ENCODE measurements at regions not wholly inside any gene's neighbourhood (a gene's known extent, or its start where the extent isn't known, plus 50 kb on each side); places are given as distances from the start of the nearest gene placed in this dataset.

- no peak for FAIRE-seq
Measured at GRCh38 chr1:10848109-10848684, 51.8 kb upstream of the CASZ1 start.

DNA sequence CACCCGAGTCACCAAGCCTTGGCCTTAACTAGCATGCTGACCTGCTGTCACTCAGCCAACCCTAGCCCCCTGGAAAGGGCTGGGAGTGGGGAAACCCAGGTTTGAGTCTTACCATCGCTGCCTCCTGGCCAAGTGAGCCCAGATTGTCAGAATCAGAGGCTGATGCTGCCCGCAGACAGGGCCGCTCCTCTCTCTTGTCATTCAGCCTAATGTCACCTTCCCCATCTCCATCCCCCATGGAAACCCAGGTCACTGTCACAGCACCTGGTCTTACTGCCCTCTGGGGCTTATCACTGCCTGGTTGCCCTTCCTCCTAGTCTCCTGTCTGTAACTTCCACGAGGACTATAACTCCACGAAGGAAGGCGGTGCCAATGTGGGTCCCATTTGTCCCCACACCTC lies 53.6 kb upstream of the CASZ1 start:
- FAIRE-seq (no peak), DNase-seq (ENCODE audit: extremely low spot score, insufficient read length, low read depth) (no peak)

More at GRCh38 chr1:10848109-10848684, 51.8 kb upstream of the CASZ1 start:
- DNase-seq (ENCODE audit: extremely low spot score, insufficient read length, low read depth), result no peak

GRCh38 chr1:10851024-10852013 lies 54.9 kb upstream of the CASZ1 start:
- DNase-seq (ENCODE audit: extremely low spot score, insufficient read length, low read depth), result no peak
- FAIRE-seq, result no peak

DNA sequence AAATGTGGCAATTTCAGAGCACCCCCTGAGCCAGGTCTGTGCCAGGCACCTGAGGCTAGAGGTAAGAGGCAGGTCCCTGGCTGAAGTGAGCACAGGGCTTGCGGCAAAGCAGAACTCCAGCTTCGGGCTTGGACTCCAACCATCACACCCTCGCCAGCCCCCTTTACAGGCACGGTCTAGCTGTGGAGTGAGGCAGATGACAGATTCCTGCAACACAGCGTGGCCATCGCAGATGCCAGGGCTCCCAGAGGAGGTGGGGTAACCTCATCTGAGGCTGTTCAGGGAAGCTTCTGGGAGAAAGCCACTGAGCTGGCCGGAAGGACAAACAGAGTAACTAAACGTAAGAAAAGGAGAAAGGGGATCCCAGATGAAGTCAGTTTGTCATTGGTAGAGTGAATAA lies 55.6 kb upstream of the CASZ1 start:
- DNase-seq (ENCODE audit: extremely low spot score, insufficient read length, low read depth), result no peak
- FAIRE-seq, result no peak

- DNase-seq (ENCODE audit: extremely low spot score, insufficient read length, low read depth) (no peak), FAIRE-seq (no peak)
Measured at GRCh38 chr1:10852486-10852885, 56.0 kb upstream of the CASZ1 start.

DNA sequence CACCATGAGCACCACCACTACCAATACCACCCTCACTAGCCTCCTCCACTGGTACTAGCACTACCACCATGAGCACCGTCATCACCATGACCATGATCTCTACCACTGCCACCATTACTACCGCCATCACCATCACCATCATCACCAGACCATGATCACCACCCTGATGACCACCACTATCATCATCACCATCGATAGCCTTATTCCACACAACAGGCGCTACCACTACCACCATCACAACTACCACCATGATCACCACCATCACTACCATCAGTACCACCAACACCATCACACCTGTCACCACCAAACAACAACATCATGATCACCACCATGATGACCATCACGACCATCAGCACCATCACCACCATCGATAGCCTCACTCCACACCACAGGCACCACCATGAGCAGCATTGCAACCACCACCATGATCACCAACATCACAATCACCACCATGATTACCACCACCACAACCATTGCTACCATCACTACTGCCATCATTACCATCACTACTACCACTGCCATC lies 56.6 kb upstream of the CASZ1 start:
- FAIRE-seq (no peak), DNase-seq (ENCODE audit: extremely low spot score, insufficient read length, low read depth) (no peak)

DNA sequence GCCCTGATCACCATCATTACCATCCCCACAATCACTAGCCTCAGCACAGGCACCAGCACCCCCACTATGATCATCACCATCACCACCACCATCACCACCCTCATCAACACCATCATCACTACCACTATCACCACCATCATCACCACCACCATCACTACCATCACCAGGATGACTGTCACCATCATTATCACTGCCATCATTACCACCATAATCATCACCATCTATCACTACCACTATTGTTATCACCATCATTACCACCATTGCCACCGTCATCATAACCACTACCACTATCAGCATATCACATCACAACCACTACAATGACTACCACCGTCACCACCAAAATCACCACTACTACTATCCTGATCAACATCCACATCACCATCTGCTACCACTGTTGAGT lies 57.3 kb upstream of the CASZ1 start:
- DNase-seq (ENCODE audit: extremely low spot score, insufficient read length, low read depth) (no peak), FAIRE-seq (no peak)

DNA sequence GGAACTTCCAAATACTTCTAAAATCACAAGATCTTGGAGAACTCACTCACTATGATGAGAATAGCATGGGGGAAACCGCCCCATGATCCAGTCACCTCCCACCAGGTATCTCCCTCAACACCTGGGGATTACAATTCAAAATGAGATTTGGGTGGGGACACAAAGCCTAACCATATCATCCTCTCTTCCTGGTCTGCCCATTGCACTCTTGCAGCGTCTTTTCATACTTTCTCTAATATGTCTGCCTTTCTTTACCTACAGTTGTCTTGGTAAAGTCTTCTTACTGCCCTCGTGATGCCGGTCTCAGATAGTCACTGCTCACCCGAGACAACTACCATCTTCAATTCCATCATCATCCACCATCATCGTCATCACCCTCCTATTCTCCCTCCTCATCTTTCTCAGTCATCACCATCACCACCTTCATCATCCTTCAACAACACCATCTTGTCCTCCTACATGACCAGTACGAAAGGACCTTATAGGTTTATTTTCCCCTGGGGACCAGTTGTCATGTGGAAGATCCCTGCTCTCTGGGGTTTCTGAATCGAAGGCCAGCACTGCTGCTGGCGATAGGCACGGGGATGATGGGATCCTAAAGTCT lies 58.5 kb upstream of the CASZ1 start:
- DNase-seq (ENCODE audit: extremely low spot score, insufficient read length, low read depth), result no peak
- no peak for FAIRE-seq

GRCh38 chr1:10856176-10856683 lies 59.8 kb upstream of the CASZ1 start:
- DNase-seq (ENCODE audit: extremely low spot score, insufficient read length, low read depth) (no peak), FAIRE-seq (no peak)

DNA sequence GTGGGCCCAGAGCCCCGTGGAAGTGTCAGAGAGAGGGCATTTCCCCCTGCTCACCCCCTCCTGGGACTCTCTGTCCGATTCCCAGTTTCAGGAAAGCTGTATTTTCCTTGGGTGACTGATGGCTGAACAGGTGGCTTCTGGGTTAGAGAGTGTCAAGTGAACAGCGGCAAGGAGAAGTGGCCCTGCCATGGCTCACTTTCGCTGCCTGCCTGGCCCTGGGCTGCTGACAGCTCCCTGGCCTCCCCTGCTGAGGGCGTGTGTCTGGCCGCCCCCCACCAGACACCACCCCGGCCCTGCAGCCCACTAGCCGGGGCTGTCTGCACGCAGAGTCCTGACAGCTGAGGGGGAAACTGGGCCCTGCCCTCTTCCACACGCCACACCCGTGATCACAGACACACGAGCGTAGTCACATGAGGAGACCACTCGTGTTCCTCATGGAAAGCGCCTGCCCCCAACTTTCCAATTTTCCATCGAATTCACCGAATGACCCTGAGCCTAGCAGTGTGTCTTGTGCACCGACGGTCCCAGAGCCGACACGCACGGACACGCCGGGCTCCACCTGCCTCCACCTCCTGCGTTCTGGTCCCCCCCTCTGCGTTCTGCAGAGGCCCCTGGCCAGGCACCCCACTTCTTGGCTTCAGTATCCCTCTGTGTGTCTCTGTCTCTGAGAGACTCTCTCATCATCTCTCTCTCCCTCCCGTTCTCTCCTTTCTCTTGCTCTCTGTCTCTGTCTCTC lies 60.6 kb upstream of the CASZ1 start:
- DNase-seq (ENCODE audit: extremely low spot score, insufficient read length, low read depth), result no peak
- no peak for FAIRE-seq

DNA sequence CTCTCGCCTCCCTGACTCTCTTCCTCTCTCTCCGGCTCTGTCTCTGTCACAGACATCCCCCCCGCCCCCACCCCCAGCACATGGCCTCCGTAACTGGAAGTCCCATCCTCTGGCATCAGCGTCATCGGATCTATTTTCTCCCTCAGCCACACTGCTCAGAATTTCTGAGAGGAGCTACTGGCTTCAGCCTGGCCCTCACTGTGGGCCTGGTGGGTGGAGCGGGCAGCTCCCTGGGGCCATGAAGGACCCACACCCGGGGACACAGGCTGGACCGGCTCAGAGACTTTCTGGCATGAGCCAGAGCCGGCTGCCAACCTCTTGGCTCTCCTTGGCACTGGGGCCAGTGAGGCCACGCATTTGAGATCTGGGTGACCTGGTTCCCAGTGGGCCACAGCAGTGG lies 61.2 kb upstream of the CASZ1 start:
- FAIRE-seq (no peak), DNase-seq (ENCODE audit: extremely low spot score, insufficient read length, low read depth) (no peak)

DNA sequence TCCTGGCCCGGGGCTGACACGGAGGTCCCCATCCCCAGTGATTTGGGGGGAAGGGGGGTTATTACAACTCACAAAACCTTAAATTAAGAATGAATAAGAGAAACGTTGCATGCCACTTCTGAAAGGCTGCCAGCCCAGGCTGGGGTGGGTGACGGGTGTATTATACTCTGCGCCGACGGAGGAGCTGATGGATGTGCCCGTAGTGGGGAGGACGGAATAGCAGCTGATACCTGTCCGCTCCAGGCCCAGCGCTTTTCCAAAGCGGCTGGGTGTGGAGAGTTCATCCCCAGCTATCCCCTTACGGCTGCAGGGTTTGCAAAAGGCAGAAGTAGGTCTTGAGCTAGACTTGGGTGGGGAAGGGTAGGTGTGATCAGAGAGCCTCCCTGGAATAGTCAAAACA lies 63.8 kb upstream of the CASZ1 start:
- no peak for FAIRE-seq
- no peak for DNase-seq (ENCODE audit: extremely low spot score, insufficient read length, low read depth)

- DNase-seq (ENCODE audit: extremely low spot score, insufficient read length, low read depth) (no peak), FAIRE-seq (no peak)
Measured at GRCh38 chr1:10860682-10861081, 64.2 kb upstream of the CASZ1 start.

- FAIRE-seq, result no peak
- no peak for DNase-seq (ENCODE audit: extremely low spot score, insufficient read length, low read depth)
Measured at GRCh38 chr1:10861822-10862221, 65.4 kb upstream of the CASZ1 start.

DNA sequence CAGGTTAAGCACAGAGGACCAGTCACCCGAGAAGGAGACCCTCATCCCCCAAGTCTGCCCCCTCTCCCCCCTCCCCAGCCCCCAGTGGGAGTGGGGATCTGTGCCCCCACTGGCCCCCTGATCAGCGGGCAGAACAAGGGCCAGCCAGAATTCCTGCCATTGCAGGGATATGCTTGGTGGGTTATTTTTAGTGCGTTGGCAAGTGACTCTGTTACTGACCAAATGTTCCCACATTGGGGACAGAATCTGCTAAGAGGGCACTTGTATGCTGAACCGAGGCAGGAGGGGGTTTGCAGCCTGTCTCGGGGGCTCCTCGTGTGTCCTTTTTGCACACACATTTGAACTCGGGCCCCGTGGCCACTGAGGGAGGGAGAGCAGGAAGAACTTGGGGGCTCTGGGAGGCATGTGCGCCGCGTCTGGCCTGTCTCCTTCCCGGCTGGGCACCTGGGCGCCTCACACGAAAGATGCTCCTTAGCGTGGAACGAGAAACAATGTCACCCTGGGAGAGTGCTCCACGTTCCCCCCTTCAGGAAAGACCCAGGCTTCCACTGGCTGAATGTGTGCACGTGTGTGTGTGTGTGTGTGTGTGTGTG lies 66.4 kb upstream of the CASZ1 start:
- DNase-seq (ENCODE audit: extremely low spot score, insufficient read length, low read depth), result no peak
- FAIRE-seq, result no peak

DNA sequence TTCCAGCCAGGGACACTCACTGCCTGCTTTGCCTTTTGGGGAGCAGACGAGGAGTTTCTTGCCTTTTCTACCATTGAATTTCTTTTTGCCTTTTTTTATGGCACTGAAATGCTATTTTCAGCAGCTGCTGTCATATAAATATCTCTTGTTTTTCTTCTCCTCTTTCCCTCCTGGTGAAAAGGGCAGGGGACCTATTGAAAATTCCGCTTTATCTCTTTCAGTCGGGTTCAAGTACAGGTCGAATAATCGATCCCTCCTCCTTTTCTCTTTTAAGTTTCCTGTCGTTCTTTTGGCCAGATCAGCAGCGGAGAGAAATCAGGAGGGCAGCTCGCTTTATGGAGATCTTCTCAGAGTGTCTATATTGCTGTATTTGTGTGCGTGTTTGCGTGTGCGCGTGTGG lies 67.4 kb upstream of the CASZ1 start:
- FAIRE-seq, result no peak
- DNase-seq (ENCODE audit: extremely low spot score, insufficient read length, low read depth), result no peak

DNA sequence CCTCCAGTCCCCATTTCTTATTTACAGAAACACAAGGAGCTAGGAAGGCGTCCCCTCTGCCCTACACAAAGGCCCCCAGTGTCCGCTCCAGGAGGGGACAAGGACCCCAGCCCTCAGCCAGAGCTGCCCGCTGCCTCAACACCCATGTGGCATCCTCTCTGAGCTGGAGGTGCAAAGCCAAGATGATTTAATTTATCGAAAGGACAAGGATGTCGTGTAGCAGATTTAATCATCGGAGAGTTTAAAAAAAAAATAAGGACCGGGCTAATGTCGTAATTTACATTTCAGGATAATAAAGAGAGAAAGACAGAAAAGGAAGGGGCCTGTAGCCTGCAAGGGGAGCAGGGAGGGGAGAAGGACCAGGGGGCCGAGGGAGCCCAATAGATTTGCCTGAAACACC lies 68.3 kb upstream of the CASZ1 start:
- DNase-seq (ENCODE audit: extremely low spot score, insufficient read length, low read depth) (no peak), FAIRE-seq (no peak)

- DNase-seq (ENCODE audit: extremely low spot score, insufficient read length, low read depth) (no peak), FAIRE-seq (no peak)
Measured at GRCh38 chr1:10865518-10866320, 69.3 kb upstream of the CASZ1 start.
